WTC11 (cell line): ENCODE measurements at regions not wholly inside any gene's neighbourhood (a gene's known extent, or its start where the extent isn't known, plus 50 kb on each side); places are given as distances from the start of the nearest gene placed in this dataset.

Experiments
- ATAC-seq: fragments of 200-7000 bp; cut with Tn5 transposase; 2 replicates; pipeline ENCODE4 v1.10.0; 2021; ENCODE audit warnings: mild to moderate bottlenecking, moderate library complexity
- CTCF ChIA-PET: fragments of 300-600 bp; sonication (Branson Sonifier 250); formaldehyde crosslinking; loops from one replicate; lab custom pipeline; 2021; ENCODE audit warnings: antibody characterized with exemption; lab: Charles Lee
- POLR2A ChIA-PET: fragments of 350-600 bp; sonication (Branson Sonifier 250); formaldehyde crosslinking; loops from one replicate; lab custom pipeline; 2021; ENCODE audit warnings: antibody characterized with exemption; lab: Charles Lee
- DNase-seq: peaks from one replicate; pipeline ENCODE4 v3.0.0; 2021; ENCODE audit warnings: low spot score
- H3K27ac Mint-ChIP-seq: 2 replicates; pipeline ENCODE4 v1.8.0; 2021; ENCODE audit warnings: mixed read lengths
- H3K27me3 Mint-ChIP-seq: 2 replicates; pipeline ENCODE4 v1.8.0; 2021; ENCODE audit warnings: low read depth, mild to moderate bottlenecking, moderate library complexity, mixed read lengths
- H3K36me3 Mint-ChIP-seq: 2 replicates; pipeline ENCODE4 v1.8.0; 2021; ENCODE audit warnings: mixed read lengths
- H3K4me1 Mint-ChIP-seq: 2 replicates; pipeline ENCODE4 v1.8.0; 2022; ENCODE audit warnings: mixed read lengths
- H3K4me3 Mint-ChIP-seq: 2 replicates; pipeline ENCODE4 v1.8.0; 2021; ENCODE audit warnings: mild to moderate bottlenecking, moderate library complexity, mixed read lengths
- H3K9me3 Mint-ChIP-seq: 2 replicates; pipeline ENCODE4 v1.8.0; 2021; ENCODE audit warnings: mixed read lengths
- GRHL2 ChIP-seq: fragments of 250-450 bp; sonication (Bioruptor Pico); IDR thresholded peaks from 2 replicates; pipeline ENCODE4 v1.8.0; 2022; ENCODE audit warnings: mild to moderate bottlenecking, moderate library complexity; ENCODE audit not compliant: insufficient replicate concordance, severe bottlenecking
- HMGA2 ChIP-seq: fragments of 250-450 bp; sonication (Bioruptor Pico); IDR thresholded peaks from 2 replicates; pipeline ENCODE4 v1.4.0; 2021; ENCODE audit warnings: mild to moderate bottlenecking, moderate library complexity
- NFYB ChIP-seq: sonication (generic); formaldehyde crosslinking; conservative IDR thresholded peaks from 2 replicates; pipeline ENCODE4 v1.8.0; 2022; ENCODE audit warnings: low read depth, missing genetic modification reagents
- NR3C1 ChIP-seq: sonication (generic); formaldehyde crosslinking; conservative IDR thresholded peaks from 2 replicates; pipeline ENCODE4 v1.8.1; 2023; ENCODE audit warnings: low read depth, mild to moderate bottlenecking, missing genetic modification reagents
- TEAD4 ChIP-seq: sonication (generic); formaldehyde crosslinking; IDR thresholded peaks from 2 replicates; pipeline ENCODE4 v1.8.0; 2022; ENCODE audit warnings: mild to moderate bottlenecking, missing genetic modification reagents
- ZNF416 ChIP-seq: fragments of 250-450 bp; sonication (Bioruptor Pico); IDR thresholded peaks from 2 replicates; pipeline ENCODE4 v1.9.0; 2021; ENCODE audit warnings: mild to moderate bottlenecking, inconsistent platforms
- TF ChIP-seq, protein P1 (sequence below): sonication (generic); formaldehyde crosslinking; IDR thresholded peaks from 2 replicates; pipeline ENCODE4 v1.8.0; 2022; ENCODE audit warnings: mild to moderate bottlenecking, missing genetic modification reagents
- TF ChIP-seq, protein P2 (sequence below): fragments of 250-450 bp; sonication (Bioruptor Pico); IDR thresholded peaks from 2 replicates; pipeline ENCODE4 v1.8.0; 2021; ENCODE audit warnings: mild to moderate bottlenecking
- TF ChIP-seq, protein P3 (sequence below): sonication (generic); formaldehyde crosslinking; IDR thresholded peaks from 2 replicates; pipeline ENCODE4 v1.8.1; 2023; ENCODE audit warnings: mild to moderate bottlenecking, missing genetic modification reagents, moderate library complexity
- TF ChIP-seq, protein P4 (sequence below): sonication (generic); formaldehyde crosslinking; IDR thresholded peaks from 2 replicates; pipeline ENCODE4 v1.8.0; 2023; ENCODE audit warnings: mild to moderate bottlenecking, missing genetic modification reagents
- TF ChIP-seq, protein P5 (sequence below): sonication (generic); formaldehyde crosslinking; IDR thresholded peaks from 2 replicates; pipeline ENCODE4 v1.8.0; 2022; ENCODE audit warnings: missing genetic modification reagents
- TF ChIP-seq, protein P6 (sequence below): sonication (generic); formaldehyde crosslinking; IDR thresholded peaks from 2 replicates; pipeline ENCODE4 v1.8.0; 2023; ENCODE audit warnings: missing genetic modification reagents, mild to moderate bottlenecking, borderline replicate concordance
- TF ChIP-seq, protein P7 (sequence below): sonication (generic); formaldehyde crosslinking; IDR thresholded peaks from 2 replicates; pipeline ENCODE4 v1.8.1; 2022; ENCODE audit warnings: missing genetic modification reagents, borderline replicate concordance

DNA sequence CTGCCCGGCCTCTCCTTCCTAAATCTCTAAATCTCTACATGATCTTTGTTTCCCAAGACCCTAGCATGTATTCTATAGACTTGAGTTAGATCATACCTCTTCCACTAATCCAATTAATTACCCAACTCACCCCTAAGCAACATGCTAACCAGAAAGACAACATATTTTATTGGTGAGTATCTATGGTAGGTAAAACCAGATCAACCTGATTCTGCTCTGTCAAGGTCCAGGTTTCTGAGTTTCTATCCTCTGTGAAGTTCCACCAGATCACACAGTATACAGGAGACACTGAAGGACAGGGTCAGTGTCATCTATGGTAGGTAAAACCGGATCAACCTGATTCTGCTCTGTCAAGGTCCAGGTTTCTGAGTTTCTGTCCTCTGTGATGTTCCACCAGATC is 363.2 kb upstream of the MARCKS start:
- CTCF ChIA-PET: no interaction called here
- Mint-ChIP-seq H3K9me3 (no peaks in the 10 kb centered on the region), H3K4me3 (no peak overlapping the region), H3K27me3 (no peaks in the 10 kb centered on the region), H3K36me3 (no peaks in the 10 kb centered on the region), H3K27ac (no peak overlapping the region), H3K4me1 (no peaks in the 10 kb centered on the region)
- no peak for DNase-seq
- TF ChIP-seq NR3C1 (CRISPR knock-in tag) (no peak), ZNF416 (CRISPR knock-in tag) (no peak), NFYB (CRISPR knock-in tag) (no peak), HMGA2 (CRISPR knock-in tag) (no peak), TEAD4 (CRISPR knock-in tag) (no peak)
- TF ChIP-seq, protein P1, sequence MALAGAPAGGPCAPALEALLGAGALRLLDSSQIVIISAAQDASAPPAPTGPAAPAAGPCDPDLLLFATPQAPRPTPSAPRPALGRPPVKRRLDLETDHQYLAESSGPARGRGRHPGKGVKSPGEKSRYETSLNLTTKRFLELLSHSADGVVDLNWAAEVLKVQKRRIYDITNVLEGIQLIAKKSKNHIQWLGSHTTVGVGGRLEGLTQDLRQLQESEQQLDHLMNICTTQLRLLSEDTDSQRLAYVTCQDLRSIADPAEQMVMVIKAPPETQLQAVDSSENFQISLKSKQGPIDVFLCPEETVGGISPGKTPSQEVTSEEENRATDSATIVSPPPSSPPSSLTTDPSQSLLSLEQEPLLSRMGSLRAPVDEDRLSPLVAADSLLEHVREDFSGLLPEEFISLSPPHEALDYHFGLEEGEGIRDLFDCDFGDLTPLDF (CRISPR knock-in tag): no peak
- TF ChIP-seq, protein P2, sequence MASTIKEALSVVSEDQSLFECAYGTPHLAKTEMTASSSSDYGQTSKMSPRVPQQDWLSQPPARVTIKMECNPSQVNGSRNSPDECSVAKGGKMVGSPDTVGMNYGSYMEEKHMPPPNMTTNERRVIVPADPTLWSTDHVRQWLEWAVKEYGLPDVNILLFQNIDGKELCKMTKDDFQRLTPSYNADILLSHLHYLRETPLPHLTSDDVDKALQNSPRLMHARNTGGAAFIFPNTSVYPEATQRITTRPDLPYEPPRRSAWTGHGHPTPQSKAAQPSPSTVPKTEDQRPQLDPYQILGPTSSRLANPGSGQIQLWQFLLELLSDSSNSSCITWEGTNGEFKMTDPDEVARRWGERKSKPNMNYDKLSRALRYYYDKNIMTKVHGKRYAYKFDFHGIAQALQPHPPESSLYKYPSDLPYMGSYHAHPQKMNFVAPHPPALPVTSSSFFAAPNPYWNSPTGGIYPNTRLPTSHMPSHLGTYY (CRISPR knock-in tag): no peak
- TF ChIP-seq, protein P3, sequence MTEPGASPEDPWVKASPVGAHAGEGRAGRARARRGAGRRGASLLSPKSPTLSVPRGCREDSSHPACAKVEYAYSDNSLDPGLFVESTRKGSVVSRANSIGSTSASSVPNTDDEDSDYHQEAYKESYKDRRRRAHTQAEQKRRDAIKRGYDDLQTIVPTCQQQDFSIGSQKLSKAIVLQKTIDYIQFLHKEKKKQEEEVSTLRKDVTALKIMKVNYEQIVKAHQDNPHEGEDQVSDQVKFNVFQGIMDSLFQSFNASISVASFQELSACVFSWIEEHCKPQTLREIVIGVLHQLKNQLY (CRISPR knock-in tag): no peak
- TF ChIP-seq, protein P4, sequence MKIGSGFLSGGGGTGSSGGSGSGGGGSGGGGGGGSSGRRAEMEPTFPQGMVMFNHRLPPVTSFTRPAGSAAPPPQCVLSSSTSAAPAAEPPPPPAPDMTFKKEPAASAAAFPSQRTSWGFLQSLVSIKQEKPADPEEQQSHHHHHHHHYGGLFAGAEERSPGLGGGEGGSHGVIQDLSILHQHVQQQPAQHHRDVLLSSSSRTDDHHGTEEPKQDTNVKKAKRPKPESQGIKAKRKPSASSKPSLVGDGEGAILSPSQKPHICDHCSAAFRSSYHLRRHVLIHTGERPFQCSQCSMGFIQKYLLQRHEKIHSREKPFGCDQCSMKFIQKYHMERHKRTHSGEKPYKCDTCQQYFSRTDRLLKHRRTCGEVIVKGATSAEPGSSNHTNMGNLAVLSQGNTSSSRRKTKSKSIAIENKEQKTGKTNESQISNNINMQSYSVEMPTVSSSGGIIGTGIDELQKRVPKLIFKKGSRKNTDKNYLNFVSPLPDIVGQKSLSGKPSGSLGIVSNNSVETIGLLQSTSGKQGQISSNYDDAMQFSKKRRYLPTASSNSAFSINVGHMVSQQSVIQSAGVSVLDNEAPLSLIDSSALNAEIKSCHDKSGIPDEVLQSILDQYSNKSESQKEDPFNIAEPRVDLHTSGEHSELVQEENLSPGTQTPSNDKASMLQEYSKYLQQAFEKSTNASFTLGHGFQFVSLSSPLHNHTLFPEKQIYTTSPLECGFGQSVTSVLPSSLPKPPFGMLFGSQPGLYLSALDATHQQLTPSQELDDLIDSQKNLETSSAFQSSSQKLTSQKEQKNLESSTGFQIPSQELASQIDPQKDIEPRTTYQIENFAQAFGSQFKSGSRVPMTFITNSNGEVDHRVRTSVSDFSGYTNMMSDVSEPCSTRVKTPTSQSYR (CRISPR knock-in tag): no peak
- no peak for ATAC-seq
- POLR2A ChIA-PET: no interaction called here

DNA sequence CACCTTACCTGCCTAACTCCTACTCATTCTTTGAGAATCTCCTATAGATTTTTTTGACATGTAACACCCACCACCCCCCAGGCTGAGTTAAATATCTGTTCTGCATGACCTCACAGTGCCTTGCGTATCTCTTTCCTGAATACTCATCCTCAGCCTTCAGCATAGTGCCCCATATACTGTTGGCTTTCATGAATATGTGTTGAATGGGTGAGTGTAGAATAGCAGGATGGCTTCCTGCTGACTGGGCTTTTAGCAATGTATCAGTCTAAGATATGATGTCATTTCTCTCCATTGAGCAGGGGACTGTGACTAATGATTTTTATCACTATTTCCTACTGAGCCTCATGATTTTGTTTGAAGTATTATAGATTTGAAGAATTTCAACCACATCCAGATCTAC is 361.6 kb upstream of the MARCKS start:
- DNase-seq (no peak), ATAC-seq (no peak)
- H3K4me3 Mint-ChIP-seq: no peak overlapping the region
- H3K36me3 Mint-ChIP-seq: no peaks in the 10 kb centered on the region
- ChIA-PET POLR2A (no interaction called here), CTCF (interaction anchor here (1.0 kb wide), 1 partner anchor 363 kb away, joined by 3 read pairs; no protein-coding TSS in a partner anchor)
- H3K4me1 Mint-ChIP-seq: no peaks in the 10 kb centered on the region
- no peaks in the 10 kb centered on the region for H3K27me3 Mint-ChIP-seq
- TF ChIP-seq, protein P5, sequence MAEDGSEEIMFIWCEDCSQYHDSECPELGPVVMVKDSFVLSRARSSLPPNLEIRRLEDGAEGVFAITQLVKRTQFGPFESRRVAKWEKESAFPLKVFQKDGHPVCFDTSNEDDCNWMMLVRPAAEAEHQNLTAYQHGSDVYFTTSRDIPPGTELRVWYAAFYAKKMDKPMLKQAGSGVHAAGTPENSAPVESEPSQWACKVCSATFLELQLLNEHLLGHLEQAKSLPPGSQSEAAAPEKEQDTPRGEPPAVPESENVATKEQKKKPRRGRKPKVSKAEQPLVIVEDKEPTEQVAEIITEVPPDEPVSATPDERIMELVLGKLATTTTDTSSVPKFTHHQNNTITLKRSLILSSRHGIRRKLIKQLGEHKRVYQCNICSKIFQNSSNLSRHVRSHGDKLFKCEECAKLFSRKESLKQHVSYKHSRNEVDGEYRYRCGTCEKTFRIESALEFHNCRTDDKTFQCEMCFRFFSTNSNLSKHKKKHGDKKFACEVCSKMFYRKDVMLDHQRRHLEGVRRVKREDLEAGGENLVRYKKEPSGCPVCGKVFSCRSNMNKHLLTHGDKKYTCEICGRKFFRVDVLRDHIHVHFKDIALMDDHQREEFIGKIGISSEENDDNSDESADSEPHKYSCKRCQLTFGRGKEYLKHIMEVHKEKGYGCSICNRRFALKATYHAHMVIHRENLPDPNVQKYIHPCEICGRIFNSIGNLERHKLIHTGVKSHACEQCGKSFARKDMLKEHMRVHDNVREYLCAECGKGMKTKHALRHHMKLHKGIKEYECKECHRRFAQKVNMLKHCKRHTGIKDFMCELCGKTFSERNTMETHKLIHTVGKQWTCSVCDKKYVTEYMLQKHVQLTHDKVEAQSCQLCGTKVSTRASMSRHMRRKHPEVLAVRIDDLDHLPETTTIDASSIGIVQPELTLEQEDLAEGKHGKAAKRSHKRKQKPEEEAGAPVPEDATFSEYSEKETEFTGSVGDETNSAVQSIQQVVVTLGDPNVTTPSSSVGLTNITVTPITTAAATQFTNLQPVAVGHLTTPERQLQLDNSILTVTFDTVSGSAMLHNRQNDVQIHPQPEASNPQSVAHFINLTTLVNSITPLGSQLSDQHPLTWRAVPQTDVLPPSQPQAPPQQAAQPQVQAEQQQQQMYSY (CRISPR knock-in tag): no peak
- H3K9me3 Mint-ChIP-seq: no peaks in the 10 kb centered on the region
- no peak overlapping the region for H3K27ac Mint-ChIP-seq

DNA sequence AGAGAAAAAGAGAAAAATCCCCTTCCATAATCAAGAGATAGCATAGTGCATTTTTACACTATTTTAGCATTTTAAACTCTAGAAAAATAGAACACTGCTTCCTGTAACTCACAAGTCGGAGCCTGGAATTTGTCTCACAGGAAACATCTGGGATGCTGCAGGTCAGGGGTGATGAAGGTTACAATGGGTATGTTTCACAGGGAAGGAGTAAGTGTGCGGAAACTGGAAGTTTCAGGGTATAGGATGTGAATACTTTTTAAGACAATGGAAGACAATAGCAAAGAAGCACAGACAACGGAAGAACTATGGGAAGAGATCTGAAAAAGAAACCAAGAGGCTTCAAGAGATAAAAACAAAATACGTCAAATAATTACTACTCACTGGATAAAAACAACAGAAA is 361.0 kb upstream of the MARCKS start:
- Mint-ChIP-seq H3K27ac (no peak overlapping the region), H3K4me3 (no peak overlapping the region), H3K36me3 (no peaks in the 10 kb centered on the region), H3K4me1 (no peaks in the 10 kb centered on the region), H3K9me3 (no peaks in the 10 kb centered on the region), H3K27me3 (no peaks in the 10 kb centered on the region)
- no peak for ATAC-seq
- ChIA-PET POLR2A (no interaction called here), CTCF (no interaction called here)
- DNase-seq: no peak
- TF ChIP-seq, protein P6, sequence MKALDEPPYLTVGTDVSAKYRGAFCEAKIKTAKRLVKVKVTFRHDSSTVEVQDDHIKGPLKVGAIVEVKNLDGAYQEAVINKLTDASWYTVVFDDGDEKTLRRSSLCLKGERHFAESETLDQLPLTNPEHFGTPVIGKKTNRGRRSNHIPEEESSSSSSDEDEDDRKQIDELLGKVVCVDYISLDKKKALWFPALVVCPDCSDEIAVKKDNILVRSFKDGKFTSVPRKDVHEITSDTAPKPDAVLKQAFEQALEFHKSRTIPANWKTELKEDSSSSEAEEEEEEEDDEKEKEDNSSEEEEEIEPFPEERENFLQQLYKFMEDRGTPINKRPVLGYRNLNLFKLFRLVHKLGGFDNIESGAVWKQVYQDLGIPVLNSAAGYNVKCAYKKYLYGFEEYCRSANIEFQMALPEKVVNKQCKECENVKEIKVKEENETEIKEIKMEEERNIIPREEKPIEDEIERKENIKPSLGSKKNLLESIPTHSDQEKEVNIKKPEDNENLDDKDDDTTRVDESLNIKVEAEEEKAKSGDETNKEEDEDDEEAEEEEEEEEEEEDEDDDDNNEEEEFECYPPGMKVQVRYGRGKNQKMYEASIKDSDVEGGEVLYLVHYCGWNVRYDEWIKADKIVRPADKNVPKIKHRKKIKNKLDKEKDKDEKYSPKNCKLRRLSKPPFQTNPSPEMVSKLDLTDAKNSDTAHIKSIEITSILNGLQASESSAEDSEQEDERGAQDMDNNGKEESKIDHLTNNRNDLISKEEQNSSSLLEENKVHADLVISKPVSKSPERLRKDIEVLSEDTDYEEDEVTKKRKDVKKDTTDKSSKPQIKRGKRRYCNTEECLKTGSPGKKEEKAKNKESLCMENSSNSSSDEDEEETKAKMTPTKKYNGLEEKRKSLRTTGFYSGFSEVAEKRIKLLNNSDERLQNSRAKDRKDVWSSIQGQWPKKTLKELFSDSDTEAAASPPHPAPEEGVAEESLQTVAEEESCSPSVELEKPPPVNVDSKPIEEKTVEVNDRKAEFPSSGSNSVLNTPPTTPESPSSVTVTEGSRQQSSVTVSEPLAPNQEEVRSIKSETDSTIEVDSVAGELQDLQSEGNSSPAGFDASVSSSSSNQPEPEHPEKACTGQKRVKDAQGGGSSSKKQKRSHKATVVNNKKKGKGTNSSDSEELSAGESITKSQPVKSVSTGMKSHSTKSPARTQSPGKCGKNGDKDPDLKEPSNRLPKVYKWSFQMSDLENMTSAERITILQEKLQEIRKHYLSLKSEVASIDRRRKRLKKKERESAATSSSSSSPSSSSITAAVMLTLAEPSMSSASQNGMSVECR (CRISPR knock-in tag): no peak
- no peak for TF ChIP-seq GRHL2
- TF ChIP-seq, protein P7, sequence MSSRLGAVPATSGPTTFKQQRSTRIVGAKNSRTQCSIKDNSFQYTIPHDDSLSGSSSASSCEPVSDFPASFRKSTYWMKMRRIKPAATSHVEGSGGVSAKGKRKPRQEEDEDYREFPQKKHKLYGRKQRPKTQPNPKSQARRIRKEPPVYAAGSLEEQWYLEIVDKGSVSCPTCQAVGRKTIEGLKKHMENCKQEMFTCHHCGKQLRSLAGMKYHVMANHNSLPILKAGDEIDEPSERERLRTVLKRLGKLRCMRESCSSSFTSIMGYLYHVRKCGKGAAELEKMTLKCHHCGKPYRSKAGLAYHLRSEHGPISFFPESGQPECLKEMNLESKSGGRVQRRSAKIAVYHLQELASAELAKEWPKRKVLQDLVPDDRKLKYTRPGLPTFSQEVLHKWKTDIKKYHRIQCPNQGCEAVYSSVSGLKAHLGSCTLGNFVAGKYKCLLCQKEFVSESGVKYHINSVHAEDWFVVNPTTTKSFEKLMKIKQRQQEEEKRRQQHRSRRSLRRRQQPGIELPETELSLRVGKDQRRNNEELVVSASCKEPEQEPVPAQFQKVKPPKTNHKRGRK (CRISPR knock-in tag): no peak
